HG03060 (cell line): ENCODE measurements at regions not wholly inside any gene's neighbourhood (a gene's known extent, or its start where the extent isn't known, plus 50 kb on each side); places are given as distances from the start of the nearest gene placed in this dataset.
"Not testable (repeated sequence)": the region's sequence is repeated elsewhere in the genome, so short reads cannot be mapped to it uniquely, and the experiment has no call there.

Source experiments
- ATAC-seq: cut with Tn5 transposase; IDR thresholded peaks from one replicate; pipeline ENCODE4 v1.9.1; 2021; ENCODE audit warnings: low read depth, moderate number of reproducible peaks; ENCODE audit not compliant: unreplicated experiment

- ATAC-seq = no peak
These were observed 293.3 kb downstream of the MTX2 start for GRCh38 chr2:176562359-176563078.

DNA sequence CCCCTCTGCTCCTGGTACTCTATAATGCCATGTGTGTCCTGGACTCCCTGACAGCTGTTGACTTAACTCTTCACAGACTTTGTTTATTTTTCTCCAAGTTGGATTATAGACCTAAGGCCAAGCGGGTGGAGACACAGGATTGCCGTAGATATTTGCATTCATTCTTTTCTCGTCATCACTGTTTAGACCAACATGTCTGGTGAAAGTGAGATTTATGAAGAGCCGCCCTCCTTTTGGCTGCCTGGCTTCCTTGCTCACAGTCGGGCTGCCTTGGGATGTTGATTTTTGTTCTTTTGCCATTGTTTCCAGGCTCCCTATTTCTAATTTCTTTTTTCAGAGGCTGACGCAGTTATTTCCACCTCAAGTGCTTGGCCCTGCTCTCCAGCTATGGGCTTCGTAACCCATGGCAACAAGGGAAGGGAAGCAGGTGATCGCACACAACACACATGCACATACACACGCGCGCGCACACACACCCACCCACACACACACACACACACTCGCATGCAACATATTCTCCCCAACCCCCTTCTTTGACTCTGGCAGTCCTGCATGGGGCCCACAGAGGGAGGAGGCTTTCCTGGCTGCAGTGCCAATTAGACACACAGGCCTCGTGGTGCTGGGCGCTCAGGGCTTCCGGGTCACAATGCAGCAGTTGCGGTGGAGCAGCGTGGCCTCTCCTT is 296.5 kb downstream of the MTX2 start:
- ATAC-seq = no peak

GRCh38 chr2:176566496-176566895 is 297.3 kb downstream of the MTX2 start:
- no peak for ATAC-seq

- ATAC-seq = no peak
These were observed 297.7 kb downstream of the MTX2 start for GRCh38 chr2:176566961-176567360.

GRCh38 chr2:176567361-176567760 is 298.1 kb downstream of the MTX2 start:
- ATAC-seq = no peak

GRCh38 chr2:176569574-176569973 is 300.3 kb downstream of the MTX2 start:
- ATAC-seq = no peak

DNA sequence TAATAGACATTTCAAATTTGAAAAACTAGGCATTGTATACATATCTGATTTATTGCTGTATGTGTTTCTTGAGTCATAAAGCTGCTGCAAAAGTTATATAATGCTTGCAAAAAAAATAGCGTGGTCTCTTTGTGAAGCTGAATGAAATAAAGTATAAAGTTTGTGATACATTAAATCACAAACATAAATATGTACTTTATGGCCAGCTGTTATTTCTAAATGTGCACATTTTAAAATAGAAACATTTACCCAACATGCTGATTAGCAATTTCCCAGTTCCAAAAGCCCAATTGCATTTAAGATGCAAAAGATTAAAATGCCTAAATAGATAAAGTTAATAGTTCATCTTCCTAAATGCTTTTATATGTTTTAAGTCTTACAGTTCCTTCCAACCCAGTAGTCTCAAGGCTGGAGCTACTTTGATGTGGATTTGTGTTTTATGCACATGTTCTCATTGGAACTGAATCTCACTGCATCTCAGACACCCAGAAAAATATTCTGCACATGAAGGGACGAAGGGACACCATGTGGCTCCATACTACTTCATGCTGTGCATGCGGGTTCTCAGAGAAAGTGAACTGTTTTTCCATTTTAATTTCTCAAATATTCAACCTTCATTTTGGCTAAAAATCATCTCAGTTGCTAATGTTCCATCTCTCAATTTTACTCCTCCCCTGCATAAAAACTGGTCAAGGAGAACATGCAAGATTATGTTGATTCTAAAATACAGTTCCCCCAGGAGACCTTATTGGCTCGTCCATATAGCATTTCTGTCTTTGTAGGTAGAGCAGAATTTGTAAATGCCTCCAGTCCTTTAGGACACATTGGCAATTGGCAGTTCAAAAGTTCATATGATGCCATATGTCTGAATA is 304.6 kb downstream of the MTX2 start:
- ATAC-seq = no peak

- ATAC-seq = no peak
These were observed 305.4 kb downstream of the MTX2 start for GRCh38 chr2:176574484-176575236.

DNA sequence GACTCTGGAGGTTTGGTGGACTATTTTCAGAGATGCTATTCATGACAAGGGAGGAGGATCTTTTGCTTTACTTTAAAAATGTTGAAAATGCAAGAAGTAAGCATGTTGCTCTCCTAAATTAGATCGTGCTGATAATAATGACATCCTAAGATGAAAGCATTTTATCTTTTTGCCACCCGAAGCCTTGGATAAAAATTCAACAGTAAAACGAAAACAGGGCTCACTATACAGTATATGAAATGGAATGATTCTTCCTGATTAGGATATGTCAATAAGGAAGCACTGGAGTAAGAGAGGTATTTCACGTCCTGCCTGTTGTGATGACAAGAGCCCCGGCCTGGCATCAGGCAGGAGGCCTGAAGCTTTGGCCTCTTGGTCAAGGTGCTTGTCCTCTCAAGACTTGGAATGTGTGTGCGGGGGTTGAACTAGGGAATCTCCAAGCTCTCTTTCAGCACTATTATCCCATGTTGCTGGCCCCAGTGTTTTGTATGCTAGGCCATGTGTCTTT is 306.0 kb downstream of the MTX2 start:
- no peak for ATAC-seq

- ATAC-seq = no peak
These were observed 307.8 kb downstream of the MTX2 start for GRCh38 chr2:176577054-176577453.

GRCh38 chr2:176578292-176578691 is 309.1 kb downstream of the MTX2 start:
- not testable (repeated sequence) for ATAC-seq

- ATAC-seq = no peak
These were observed 310.4 kb downstream of the MTX2 start for GRCh38 chr2:176579608-176580007.

- ATAC-seq = no peak
These were observed 312.4 kb downstream of the MTX2 start for GRCh38 chr2:176581557-176582165.

DNA sequence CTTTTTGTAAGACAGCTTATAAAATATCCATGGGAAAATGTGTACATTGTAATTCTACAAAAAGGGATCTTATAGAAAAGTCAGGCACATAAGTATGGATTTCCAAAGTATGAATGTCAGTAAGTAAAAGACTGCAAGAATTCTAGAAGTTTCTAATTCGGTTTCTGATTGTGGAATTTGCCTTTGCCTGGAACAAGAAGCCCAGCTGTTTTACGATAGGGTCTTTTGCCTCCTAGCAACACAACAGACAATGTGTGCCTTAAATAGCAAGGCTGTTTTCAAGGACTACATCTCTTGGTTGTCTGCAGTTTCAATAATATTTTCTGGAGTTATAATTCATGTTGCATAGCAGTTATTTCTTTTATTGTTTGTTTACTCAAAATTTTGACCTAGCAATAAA is 312.9 kb downstream of the MTX2 start:
- no peak for ATAC-seq

- no peak for ATAC-seq
These were observed 313.8 kb downstream of the MTX2 start for GRCh38 chr2:176582990-176583481.

- no peak for ATAC-seq
These were observed 314.4 kb downstream of the MTX2 start for GRCh38 chr2:176583607-176584006.

DNA sequence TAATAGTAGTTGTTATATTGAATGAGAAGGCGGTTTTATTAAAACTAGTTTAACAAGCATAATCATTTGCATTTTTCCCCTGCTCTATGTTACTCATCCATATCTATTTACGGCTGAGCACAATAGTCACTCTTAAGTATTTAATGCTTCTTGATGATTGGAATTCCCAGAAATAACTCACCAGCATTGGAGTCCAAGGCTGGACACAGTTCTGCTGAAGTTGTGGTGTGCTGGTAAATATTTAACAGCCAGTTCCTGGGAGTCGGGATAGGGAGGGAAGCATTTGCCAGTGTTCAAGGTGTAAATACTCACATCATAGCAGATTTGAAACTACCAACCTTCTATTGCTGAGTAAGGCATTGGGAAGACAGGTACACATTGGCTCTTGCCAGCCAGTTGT is 315.1 kb downstream of the MTX2 start:
- ATAC-seq = no peak

DNA sequence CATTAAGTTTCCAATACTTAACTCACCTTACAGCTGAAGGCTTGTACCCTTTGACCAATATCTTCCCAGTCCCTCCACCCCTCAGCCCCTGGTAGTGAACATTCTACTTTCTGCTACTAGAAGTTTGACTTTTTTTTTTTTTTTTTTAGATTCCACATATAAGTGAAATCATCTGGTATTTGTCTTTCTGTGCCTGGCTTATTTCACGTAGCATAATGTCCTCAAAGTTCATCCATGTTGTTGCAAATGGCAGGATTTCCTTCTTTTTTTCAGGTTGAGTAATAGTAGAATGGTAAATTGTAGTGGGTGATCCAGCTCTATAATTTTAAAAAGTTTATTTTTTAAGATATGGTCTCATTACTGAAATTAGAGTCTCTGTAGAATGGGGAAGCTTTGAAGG is 316.0 kb downstream of the MTX2 start:
- ATAC-seq = no peak

GRCh38 chr2:176585791-176586190 is 316.5 kb downstream of the MTX2 start:
- ATAC-seq = no peak

GRCh38 chr2:176589287-176589686 is 320.0 kb downstream of the MTX2 start:
- ATAC-seq = no peak
